GM19324 (cell line): ENCODE measurements at regions not wholly inside any gene's neighbourhood (a gene's known extent, or its start where the extent isn't known, plus 50 kb on each side); places are given as distances from the start of the nearest gene placed in this dataset.

ENCODE experiments used
- ATAC-seq: cut with Tn5 transposase; IDR thresholded peaks from one replicate; pipeline ENCODE4 v1.9.1; 2021; ENCODE audit warnings: mild to moderate bottlenecking, moderate library complexity; ENCODE audit not compliant: unreplicated experiment, low FRiP score

- no peak for ATAC-seq
Observed at GRCh38 chr5:169357291-169357690, 56.4 kb upstream of the SLIT3 start.

GRCh38 chr5:169356811-169357210 is 55.9 kb upstream of the SLIT3 start:
- ATAC-seq = no peak

- ATAC-seq = no peak
Observed at GRCh38 chr5:169356181-169356580, 55.2 kb upstream of the SLIT3 start.

GRCh38 chr5:169354921-169355320 is 54.0 kb upstream of the SLIT3 start:
- ATAC-seq = no peak

DNA sequence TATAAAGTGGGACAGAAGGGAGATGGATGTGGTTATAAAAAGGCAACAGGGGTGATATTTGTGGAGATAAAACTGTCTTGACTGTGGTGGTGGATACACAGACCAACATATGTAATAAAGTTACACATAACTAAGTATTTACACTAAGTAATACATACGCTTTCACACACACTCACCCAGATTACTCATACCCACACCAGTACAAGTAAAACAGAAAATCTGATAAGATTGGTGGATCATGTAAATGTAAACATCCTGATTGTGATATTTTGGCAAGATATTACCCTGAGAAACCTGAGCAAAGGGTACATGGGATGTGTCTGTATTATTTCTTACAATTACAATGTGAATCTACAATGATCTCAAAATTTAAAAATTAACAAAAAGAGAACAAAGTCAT is 53.3 kb upstream of the SLIT3 start:
- ATAC-seq = no peak

DNA sequence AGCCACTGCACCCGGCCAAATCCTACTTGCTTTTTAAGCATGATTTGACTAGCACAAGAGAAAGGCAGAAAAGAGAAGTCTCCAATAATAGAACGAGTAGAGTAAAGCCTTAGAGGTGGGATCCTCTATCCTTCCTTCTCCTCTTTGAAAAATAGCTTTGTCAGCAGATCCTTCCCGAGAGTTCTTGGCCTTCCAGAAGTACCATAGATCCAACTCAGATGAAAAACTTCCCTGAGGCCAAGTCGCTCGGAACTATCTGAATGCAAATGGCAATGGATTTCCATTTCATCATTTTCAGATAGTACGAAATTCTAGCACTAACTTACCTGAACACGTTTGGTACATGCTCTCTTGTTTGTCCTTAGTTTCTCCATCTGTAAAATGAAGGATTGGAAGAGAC is 52.0 kb upstream of the SLIT3 start:
- ATAC-seq = no peak

DNA sequence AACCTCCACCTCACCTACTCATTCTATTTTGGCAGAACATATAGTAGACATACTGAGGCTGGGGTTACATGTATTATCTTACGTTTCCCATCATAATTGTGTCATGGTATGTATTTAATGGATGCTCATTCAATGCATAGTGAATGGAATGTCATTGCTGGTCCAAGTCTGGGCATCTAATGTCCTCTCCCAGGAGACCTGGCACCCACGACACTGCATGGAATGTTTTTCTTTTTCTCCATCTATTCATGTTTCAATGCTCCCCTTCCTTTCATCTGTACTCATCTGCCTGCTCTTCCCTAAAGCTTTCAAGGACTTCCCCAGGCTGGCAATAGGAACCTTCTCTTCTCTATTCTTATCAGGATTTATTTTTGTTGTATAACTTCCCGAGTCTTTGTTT is 50.8 kb upstream of the SLIT3 start:
- no peak for ATAC-seq

GRCh38 chr5:169350759-169351240 is 49.9 kb upstream of the SLIT3 start:
- no peak for ATAC-seq
